ENCODE measurements at regions not wholly inside any gene's neighbourhood (a gene's known extent, or its start where the extent isn't known, plus 50 kb on each side); places are given as distances from the start of the nearest gene placed in this dataset.

DNA sequence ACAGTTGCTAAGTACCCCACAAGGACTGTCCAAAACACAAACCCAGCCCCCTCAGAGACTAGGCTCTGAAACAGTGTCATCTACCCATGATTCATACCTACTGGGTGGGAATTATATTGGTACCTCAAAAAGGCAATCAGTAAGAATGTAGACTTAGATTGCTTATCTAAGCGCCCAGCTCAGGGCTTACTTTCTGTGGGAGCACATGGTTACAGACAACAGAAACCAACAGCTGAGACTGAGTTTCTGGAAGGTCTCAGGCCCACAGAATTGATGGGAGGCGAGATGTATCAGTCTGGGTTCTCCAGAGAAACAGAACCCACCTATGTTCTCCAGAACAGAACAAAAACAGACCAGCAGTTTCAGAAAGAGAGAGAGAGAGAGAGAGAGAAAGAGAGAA lies 147.3 kb upstream of the KAZN start (continued):
- TF ChIP-seq ZNF219 (CRISPR knock-in tag; IDR thresholded peaks at IDR 0.05; ENCODE audit: borderline replicate concordance) = no peak
- TF ChIP-seq, protein P1, sequence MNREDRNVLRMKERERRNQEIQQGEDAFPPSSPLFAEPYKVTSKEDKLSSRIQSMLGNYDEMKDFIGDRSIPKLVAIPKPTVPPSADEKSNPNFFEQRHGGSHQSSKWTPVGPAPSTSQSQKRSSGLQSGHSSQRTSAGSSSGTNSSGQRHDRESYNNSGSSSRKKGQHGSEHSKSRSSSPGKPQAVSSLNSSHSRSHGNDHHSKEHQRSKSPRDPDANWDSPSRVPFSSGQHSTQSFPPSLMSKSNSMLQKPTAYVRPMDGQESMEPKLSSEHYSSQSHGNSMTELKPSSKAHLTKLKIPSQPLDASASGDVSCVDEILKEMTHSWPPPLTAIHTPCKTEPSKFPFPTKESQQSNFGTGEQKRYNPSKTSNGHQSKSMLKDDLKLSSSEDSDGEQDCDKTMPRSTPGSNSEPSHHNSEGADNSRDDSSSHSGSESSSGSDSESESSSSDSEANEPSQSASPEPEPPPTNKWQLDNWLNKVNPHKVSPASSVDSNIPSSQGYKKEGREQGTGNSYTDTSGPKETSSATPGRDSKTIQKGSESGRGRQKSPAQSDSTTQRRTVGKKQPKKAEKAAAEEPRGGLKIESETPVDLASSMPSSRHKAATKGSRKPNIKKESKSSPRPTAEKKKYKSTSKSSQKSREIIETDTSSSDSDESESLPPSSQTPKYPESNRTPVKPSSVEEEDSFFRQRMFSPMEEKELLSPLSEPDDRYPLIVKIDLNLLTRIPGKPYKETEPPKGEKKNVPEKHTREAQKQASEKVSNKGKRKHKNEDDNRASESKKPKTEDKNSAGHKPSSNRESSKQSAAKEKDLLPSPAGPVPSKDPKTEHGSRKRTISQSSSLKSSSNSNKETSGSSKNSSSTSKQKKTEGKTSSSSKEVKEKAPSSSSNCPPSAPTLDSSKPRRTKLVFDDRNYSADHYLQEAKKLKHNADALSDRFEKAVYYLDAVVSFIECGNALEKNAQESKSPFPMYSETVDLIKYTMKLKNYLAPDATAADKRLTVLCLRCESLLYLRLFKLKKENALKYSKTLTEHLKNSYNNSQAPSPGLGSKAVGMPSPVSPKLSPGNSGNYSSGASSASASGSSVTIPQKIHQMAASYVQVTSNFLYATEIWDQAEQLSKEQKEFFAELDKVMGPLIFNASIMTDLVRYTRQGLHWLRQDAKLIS (CRISPR knock-in tag; IDR thresholded peaks at IDR 0.05; ENCODE audit: borderline replicate concordance) = no peak
- TF ChIP-seq, protein P2, sequence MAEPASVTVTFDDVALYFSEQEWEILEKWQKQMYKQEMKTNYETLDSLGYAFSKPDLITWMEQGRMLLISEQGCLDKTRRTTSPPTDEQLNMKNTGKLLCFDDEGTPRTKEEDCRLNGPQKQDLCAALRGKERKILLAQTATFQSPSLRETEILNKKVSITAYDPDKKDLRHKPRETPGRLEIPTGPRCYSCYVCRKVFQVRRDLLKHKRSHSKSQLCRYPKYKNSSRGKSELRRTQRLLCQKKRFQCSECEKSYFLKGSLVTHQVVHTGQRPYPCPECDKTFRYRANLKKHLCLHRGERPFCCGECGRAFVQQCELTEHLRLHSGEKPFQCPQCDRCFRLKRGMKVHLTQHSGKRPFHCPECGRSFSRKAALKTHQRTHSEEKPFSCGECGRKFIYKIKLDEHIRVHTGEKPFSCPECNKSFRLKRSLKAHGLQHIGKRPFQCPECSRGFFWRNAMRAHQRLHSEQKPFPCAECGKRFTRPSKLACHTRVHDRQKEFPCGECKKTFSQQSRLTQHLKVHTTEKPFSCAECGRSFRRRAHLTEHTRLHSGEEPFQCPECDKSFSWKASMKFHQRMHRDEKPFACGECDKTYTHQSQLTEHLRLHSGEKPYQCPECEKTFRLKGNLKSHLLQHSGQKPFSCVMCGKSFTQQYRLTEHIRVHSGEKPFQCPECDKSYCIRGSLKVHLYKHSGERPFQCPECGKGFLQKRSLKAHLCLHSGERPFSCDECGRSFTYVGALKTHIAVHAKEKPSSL (CRISPR knock-in tag; conservative IDR thresholded peaks at IDR 0.05) = no peak

DNA sequence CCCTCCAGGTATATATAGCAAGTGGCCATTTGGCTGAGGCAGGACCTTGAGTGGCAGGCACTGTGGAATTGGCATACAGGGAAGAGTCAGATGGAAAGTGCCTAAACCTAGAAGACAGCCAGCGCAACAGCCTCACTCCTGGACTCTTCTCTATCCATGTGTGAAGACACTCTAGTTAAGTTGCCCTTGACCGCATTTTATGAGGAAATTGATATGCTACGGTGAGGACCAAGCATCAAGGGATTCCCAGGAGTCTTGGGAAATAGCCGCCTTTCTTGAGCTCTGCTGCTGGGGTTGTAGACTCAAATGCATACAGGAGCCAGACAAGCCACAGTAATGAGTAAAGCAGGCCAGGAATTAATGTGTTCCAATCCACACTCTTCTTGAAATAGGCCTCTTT lies 145.9 kb upstream of the KAZN start:
- no peaks in the 10 kb centered on the region for H3K9me3 Mint-ChIP-seq
- DNase-seq (ENCODE audit: low spot score) (no peak), ATAC-seq (no peak)
- no peak overlapping the region for H3K4me3 Mint-ChIP-seq
- ChIA-PET CTCF (interaction anchor here (0.9 kb wide), 1 partner anchor 18 kb away, joined by 4 read pairs; no protein-coding TSS in a partner anchor), POLR2A (no interaction called here)
- no peak overlapping the region for H3K27ac Mint-ChIP-seq
- H3K36me3 Mint-ChIP-seq = no peaks in the 10 kb centered on the region
- peaks cover 52% of the 10 kb centered on the region for H3K27me3 Mint-ChIP-seq (ENCODE audit: low read depth)
- no peaks in the 10 kb centered on the region for H3K4me1 Mint-ChIP-seq
- TF ChIP-seq, protein P3, sequence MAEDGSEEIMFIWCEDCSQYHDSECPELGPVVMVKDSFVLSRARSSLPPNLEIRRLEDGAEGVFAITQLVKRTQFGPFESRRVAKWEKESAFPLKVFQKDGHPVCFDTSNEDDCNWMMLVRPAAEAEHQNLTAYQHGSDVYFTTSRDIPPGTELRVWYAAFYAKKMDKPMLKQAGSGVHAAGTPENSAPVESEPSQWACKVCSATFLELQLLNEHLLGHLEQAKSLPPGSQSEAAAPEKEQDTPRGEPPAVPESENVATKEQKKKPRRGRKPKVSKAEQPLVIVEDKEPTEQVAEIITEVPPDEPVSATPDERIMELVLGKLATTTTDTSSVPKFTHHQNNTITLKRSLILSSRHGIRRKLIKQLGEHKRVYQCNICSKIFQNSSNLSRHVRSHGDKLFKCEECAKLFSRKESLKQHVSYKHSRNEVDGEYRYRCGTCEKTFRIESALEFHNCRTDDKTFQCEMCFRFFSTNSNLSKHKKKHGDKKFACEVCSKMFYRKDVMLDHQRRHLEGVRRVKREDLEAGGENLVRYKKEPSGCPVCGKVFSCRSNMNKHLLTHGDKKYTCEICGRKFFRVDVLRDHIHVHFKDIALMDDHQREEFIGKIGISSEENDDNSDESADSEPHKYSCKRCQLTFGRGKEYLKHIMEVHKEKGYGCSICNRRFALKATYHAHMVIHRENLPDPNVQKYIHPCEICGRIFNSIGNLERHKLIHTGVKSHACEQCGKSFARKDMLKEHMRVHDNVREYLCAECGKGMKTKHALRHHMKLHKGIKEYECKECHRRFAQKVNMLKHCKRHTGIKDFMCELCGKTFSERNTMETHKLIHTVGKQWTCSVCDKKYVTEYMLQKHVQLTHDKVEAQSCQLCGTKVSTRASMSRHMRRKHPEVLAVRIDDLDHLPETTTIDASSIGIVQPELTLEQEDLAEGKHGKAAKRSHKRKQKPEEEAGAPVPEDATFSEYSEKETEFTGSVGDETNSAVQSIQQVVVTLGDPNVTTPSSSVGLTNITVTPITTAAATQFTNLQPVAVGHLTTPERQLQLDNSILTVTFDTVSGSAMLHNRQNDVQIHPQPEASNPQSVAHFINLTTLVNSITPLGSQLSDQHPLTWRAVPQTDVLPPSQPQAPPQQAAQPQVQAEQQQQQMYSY (CRISPR knock-in tag; IDR thresholded peaks at IDR 0.05) = no peak
- TF ChIP-seq, protein P4, sequence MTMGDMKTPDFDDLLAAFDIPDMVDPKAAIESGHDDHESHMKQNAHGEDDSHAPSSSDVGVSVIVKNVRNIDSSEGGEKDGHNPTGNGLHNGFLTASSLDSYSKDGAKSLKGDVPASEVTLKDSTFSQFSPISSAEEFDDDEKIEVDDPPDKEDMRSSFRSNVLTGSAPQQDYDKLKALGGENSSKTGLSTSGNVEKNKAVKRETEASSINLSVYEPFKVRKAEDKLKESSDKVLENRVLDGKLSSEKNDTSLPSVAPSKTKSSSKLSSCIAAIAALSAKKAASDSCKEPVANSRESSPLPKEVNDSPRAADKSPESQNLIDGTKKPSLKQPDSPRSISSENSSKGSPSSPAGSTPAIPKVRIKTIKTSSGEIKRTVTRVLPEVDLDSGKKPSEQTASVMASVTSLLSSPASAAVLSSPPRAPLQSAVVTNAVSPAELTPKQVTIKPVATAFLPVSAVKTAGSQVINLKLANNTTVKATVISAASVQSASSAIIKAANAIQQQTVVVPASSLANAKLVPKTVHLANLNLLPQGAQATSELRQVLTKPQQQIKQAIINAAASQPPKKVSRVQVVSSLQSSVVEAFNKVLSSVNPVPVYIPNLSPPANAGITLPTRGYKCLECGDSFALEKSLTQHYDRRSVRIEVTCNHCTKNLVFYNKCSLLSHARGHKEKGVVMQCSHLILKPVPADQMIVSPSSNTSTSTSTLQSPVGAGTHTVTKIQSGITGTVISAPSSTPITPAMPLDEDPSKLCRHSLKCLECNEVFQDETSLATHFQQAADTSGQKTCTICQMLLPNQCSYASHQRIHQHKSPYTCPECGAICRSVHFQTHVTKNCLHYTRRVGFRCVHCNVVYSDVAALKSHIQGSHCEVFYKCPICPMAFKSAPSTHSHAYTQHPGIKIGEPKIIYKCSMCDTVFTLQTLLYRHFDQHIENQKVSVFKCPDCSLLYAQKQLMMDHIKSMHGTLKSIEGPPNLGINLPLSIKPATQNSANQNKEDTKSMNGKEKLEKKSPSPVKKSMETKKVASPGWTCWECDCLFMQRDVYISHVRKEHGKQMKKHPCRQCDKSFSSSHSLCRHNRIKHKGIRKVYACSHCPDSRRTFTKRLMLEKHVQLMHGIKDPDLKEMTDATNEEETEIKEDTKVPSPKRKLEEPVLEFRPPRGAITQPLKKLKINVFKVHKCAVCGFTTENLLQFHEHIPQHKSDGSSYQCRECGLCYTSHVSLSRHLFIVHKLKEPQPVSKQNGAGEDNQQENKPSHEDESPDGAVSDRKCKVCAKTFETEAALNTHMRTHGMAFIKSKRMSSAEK (CRISPR knock-in tag; IDR thresholded peaks at IDR 0.05; ENCODE audit: borderline replicate concordance) = no peak
- TF ChIP-seq MYBL2 (CRISPR knock-in tag; IDR thresholded peaks at IDR 0.05) (no peak), PRRX2 (CRISPR knock-in tag; IDR thresholded peaks at IDR 0.05) (no peak), CBFB (CRISPR knock-in tag; IDR thresholded peaks at IDR 0.05; ENCODE audit: low read depth) (no peak), ZNF416 (CRISPR knock-in tag; IDR thresholded peaks at IDR 0.05) (no peak), ZNF396 (CRISPR knock-in tag; IDR thresholded peaks at IDR 0.05; ENCODE audit: borderline replicate concordance) (no peak), FOXK1 (CRISPR knock-in tag; IDR thresholded peaks at IDR 0.05) (no peak), TCF7 (CRISPR knock-in tag; IDR thresholded peaks at IDR 0.05; ENCODE audit: low read depth) (no peak), NR3C1 (CRISPR knock-in tag; conservative IDR thresholded peaks at IDR 0.05; ENCODE audit: low read depth) (no peak), GABPB1 (CRISPR knock-in tag; IDR thresholded peaks at IDR 0.05) (no peak)
- TF ChIP-seq, protein P5, sequence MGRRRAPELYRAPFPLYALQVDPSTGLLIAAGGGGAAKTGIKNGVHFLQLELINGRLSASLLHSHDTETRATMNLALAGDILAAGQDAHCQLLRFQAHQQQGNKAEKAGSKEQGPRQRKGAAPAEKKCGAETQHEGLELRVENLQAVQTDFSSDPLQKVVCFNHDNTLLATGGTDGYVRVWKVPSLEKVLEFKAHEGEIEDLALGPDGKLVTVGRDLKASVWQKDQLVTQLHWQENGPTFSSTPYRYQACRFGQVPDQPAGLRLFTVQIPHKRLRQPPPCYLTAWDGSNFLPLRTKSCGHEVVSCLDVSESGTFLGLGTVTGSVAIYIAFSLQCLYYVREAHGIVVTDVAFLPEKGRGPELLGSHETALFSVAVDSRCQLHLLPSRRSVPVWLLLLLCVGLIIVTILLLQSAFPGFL (CRISPR knock-in tag; IDR thresholded peaks at IDR 0.05; ENCODE audit: borderline replicate concordance) = no peak
- TF ChIP-seq, protein P6, sequence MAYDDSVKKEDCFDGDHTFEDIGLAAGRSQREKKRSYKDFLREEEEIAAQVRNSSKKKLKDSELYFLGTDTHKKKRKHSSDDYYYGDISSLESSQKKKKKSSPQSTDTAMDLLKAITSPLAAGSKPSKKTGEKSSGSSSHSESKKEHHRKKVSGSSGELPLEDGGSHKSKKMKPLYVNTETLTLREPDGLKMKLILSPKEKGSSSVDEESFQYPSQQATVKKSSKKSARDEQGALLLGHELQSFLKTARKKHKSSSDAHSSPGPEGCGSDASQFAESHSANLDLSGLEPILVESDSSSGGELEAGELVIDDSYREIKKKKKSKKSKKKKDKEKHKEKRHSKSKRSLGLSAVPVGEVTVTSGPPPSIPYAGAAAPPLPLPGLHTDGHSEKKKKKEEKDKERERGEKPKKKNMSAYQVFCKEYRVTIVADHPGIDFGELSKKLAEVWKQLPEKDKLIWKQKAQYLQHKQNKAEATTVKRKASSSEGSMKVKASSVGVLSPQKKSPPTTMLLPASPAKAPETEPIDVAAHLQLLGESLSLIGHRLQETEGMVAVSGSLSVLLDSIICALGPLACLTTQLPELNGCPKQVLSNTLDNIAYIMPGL (CRISPR knock-in tag; IDR thresholded peaks at IDR 0.05) = no peak
